GM12872 (cell line): ENCODE measurements at regions not wholly inside any gene's neighbourhood (a gene's known extent, or its start where the extent isn't known, plus 50 kb on each side); places are given as distances from the start of the nearest gene placed in this dataset.

ENCODE experiments used
- CTCF ChIP-seq: IDR thresholded peaks from 3 replicates; pipeline ENCODE4 v1.5.1; 2011; ENCODE audit warnings: low read depth, mild to moderate bottlenecking, low read length, moderate library complexity; ENCODE audit not compliant: insufficient read depth

DNA sequence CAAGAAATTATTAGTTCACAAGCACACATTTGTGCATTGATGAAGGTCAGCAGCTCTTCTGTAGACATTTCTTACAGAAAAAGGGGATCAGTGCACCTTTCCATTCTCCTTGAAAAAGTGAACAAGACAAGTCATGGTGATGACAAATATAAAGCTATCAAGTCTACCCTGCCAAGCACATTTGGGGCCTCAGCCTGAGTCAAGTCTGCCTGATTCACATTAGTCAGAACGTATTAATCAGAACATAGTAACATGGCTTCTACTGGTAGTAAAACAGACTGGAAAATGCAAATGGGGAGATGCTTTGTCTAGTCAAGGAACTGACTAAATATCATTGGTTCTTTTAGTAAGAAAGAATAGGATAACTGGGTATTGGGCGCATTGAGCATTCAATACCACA, 2305.1 kb downstream of the PCDH7 start:
- no peak for TF ChIP-seq CTCF

GRCh38 chr4:33029976-33030375, 2309.8 kb downstream of the PCDH7 start:
- TF ChIP-seq CTCF = no peak

DNA sequence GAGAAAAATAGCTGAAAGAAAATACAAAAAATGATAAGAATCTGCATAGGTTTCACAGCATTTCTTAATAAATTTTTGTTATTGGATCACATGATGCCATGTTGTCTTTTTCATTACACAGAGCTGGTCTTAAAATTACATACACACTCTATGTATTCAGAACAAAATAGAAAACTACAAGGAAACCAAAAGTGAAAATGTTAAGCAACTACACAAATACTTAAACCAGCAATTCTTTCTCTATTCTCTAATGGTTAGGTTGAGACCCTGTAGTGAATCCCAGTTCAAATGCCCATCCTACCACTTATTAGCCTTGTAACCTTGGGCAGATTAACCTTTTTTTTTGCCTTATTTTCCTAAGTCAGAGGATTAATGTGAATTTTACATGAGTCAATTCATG, 2311.2 kb downstream of the PCDH7 start:
- no peak for TF ChIP-seq CTCF

DNA sequence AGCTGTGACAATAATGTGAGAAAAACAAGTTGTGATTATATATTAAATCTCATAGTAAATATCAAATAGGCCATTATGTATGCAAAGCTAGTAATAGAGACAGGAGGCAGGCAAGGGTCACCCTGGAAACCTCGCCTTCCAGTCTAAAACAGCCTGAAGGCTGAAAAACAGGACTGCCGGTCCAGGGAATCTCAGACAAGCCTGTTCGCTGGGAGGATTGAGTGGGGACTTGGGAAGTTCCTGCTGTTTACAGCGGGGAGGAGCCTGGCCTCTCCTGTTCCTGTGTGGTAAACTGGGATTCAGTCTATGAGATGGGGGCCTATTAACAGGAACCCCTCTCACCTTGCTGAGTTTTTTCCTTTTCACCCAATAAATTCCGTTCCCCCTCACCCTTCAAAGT, 2317.3 kb downstream of the PCDH7 start:
- no peak for TF ChIP-seq CTCF

DNA sequence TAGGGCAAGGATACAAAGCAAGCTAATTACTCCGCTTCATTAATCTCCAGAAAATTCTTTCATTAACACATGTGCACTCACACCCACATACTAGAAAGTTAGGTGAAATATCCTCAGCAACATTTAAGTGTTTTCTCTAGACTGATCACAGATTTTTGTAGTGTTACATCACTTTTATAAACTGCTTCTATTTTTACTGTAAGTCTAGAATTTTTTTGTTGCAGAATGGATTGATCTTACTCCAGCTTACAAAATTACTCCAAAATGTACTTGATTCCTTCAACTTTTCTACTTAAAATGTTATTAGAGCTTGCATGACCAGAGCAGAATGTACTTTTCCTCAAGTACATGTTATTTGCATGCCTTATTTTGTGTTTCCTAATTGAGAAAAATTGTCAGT, 2325.2 kb downstream of the PCDH7 start:
- TF ChIP-seq CTCF = no peak

GRCh38 chr4:33052241-33052640, 2332.1 kb downstream of the PCDH7 start:
- TF ChIP-seq CTCF = no peak

GRCh38 chr4:33054161-33054560, 2334.0 kb downstream of the PCDH7 start:
- no peak for TF ChIP-seq CTCF
